GM21515 (cell line): ENCODE measurements at regions not wholly inside any gene's neighbourhood (a gene's known extent, or its start where the extent isn't known, plus 50 kb on each side); places are given as distances from the start of the nearest gene placed in this dataset.
"Not testable (repeated sequence)": the region's sequence is repeated elsewhere in the genome, so short reads cannot be mapped to it uniquely, and the experiment has no call there.

ENCODE experiments used
- ATAC-seq: cut with Tn5 transposase; IDR thresholded peaks from one replicate; pipeline ENCODE4 v1.9.1; 2021; ENCODE audit not compliant: unreplicated experiment

DNA sequence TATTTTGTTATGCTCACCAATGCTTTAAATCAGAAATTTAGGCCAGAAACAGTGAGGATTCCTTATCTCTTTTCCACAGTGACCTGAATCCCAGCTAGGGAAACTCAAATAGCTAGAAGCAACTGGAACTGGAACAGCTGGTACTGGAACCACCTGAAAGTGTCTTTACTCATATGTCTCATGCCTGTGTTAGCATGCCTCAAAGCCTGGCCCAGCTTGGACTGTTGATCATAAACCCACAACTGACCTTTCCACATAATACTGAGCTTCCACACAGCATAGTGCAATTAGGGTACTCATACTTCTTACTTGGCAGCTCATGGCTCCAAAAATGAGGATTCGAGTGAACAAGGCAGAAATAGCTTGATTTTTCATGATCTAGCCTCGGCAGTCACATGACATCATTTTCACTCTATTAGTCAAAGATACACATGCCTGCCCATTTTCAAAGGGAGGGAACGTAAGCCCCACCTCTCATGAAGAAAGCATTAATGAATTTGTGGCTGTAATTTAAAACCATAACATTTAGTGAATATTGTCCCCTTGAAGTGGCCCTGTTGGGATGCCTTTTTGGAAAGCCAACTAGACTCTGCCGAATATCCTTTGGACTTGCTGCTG lies 80.8 kb upstream of the ACSL1 start:
- ATAC-seq: no peak

DNA sequence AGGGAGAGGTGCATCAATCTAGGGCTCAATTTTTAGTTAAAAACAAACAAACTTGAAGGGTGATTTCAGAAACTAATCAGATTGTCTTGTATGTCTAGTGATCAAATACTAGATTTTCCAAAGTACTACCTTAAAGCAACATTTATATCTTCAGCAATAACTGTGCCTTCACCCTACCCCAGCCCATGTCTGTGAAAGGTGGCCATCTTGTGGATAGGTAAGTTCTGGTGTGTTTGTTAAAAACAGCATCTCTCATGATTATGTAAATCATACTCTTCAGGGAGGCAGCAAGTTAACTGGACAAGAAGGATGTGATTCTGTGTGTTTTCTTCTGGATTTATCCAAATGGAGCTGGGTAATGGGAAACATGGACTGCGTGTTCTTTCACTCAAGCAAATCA lies 81.4 kb upstream of the ACSL1 start:
- no peak for ATAC-seq

DNA sequence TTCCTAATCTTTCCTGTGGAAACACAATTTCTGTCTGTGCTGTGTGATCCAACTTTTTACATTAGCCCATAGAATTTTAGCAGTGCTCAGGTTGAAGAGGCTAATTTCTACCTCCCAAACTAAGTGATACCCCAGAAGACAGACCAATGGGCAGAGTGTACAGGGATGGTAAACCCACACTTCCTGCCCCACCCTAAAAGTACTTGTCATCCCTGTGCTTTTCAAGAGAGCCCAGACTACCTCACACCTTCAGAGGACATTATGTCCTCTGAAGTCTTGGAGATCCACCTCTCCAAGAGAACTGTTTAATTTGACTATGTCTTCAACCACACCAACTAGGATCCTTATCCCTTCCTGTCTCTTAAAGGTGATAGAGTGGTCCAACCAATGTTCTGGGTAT lies 82.0 kb upstream of the ACSL1 start:
- ATAC-seq: no peak

DNA sequence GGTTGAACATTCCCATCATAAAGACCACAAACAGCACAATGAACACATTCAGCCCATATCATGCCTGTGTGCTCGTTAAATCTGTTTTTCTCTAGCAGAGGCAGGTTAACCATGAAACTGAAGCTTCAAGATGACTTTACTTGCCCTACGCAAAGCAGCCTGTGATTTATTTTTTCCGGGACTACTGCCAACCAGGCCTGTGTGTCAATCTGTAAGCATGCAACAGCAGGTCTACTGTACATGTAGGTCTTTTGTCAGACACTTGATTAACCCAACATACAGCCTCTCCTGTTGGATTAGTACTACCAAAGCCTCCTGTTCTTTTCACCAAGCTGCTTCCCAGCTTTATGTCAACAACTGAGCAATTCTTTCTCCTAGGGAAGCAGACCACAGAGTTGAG lies 85.5 kb upstream of the ACSL1 start:
- no peak for ATAC-seq

DNA sequence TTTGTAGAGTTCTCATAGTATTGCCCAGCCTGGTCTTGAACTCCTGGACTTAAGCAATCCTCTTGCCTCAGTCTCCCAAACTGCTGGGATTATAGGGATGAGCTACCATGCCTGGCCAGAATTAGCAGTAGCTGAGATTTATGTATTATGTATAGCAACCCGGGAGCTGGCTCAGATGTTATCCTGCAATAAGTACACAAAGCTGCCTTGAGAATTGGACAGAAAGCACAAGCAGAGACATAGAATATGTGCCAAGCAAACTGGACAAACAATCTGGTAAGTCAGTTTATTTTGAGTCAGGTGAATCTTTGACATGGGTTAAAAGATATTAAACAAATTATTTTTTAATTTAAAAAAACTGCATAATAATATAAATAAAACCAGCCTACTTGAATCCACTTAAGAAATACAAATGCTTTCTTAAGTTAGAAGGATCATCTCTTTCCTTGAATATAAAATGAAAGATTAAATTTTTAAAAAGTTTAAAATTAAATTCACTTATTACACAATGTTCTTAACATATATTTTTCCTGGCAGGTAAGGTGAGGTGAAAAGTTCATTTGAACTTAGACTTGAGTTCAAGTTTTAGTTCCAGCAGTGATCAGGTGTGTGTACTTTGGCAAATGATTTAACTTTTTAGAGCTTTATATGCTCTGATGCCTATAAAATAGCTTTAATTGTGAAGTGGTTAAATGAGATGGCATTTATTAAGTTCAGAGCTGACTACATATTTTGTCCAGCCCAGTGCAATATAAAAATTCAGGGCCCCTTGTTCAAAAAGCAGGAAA lies 87.8 kb upstream of the ACSL1 start:
- no peak for ATAC-seq

DNA sequence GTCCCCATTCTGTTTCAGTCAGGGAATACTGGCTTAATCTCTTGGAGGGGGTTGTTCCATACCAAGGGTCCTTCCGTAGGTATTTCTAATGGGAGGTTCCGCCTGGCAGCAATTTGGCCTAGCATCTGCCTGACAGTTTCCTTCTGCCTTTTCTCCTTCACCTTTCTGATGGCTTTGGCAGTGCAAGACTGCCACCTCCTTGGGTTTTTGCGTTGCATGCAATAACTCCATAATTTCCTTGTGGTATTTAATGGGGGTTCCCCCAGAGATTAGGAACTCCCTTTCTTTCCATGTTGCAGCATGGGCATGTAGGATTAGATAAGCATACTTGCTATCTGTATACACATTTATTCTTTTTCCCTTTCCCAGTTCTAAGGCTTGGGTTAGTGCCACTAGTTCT lies 93.0 kb upstream of the ACSL1 start:
- ATAC-seq: not testable (repeated sequence)

DNA sequence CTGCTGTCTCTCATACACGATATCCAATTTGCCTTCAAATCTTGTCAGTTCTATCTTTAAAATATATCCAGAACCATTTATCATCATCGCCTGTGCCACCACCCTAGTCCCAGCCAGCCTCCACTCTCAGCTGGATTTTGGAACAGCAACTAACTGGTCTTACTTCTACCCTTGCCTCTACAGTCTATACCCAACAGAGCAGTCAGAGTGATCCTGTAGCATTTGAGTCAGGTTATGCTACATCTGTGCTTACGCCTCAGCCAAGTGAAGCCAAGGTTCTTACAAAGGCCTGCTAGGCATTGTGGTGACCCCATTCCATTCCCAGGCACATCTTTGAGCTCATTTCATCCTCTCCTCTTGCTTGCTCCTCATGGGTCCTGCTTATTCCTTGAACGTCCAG lies 95.7 kb upstream of the ACSL1 start:
- ATAC-seq: no peak

DNA sequence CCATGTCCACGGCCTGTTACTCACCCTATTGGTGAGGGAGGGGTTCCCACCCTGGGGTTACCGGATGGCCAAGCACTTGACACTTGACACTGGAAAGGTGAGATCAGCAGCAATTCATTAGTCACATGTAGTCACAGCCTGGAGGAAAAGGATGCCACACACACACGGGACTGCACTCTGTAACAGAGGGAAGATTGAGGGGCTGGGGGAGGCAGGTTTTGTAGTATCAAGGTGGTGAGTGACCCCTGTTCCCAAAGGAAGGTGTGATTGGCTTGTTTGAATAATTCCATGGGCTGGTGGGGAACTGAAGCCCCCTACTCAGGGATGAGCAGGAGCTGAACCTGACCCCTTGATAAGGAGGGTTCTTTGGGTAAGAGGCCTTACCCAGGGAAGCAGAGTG lies 96.0 kb upstream of the HELT start:
- ATAC-seq: no peak

DNA sequence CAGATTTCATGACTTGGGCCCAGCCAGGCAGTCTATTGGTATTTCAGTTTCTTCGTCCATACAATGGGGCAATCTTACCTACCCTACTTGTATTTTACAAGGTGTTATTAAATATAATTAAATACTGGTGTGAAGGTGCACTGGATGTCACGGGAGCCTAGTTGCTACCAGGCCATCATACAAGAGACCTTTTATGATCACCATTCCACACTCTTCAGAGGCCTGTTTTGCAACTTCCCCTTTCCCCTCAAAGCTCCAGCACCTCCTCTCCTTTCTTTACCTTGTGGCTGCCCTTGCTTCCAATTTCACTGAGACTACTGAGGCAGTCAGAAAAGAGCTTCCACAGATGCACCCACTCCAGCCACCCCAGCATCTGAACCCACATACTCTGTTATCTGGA lies 93.8 kb upstream of the HELT start:
- ATAC-seq: no peak

DNA sequence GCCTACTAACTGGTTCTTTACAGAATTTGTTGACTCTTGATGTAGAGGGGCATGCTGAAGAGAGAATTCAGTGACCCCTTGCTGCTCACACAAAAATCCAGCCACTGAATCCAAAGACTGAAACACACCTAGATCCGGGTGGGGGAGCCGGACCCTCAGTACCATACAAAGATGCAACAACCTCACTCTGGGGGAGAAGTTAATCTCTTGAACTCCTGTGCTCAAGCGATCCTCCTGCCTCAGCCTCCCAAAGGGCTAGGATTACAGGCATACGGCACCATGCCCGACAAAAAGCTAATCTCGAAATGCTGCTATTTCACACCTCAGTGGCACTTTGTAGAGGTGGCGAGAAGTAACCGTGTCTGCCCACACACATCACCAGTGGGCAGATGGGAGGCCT lies 88.8 kb upstream of the HELT start:
- ATAC-seq: no peak

DNA sequence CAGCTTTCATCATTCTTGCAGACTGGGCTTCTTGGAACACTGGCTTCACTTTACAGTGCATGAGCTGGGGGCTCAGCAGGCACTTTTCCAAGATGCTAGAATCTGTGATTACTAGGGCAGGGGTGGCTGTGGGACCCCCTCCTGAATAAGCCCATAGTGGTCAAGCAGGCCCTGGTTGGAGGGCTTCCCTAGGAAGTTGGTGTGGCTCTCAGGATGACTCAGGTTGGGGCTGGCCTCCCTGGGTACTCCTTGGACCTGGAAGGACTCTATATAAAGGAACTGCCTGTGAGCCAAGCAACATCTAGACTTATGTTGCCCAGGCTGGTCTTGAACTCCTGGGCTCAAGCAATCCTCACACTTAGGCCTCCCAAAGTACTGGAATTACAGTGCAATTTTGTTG lies 88.3 kb upstream of the HELT start:
- ATAC-seq: no peak

DNA sequence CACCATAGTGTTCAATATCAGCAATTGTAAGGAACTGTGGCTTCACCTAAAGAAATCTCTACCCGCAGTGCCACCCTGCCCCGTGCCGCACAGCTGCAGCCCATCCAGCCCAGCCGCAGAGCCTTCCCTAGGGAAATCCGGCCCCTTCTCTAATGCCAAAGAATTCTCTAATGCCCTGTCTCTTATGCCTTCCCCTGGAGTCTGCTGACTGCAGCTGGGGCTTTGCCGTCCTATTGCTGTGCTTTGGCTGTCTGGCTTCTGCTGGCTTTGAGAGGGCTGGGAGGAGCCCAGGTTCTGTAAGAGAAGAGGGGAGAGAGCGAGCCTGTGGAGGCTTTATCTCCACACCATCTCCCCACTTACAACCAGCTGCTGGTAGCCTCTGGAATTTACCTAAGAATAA lies 85.9 kb upstream of the HELT start:
- no peak for ATAC-seq

DNA sequence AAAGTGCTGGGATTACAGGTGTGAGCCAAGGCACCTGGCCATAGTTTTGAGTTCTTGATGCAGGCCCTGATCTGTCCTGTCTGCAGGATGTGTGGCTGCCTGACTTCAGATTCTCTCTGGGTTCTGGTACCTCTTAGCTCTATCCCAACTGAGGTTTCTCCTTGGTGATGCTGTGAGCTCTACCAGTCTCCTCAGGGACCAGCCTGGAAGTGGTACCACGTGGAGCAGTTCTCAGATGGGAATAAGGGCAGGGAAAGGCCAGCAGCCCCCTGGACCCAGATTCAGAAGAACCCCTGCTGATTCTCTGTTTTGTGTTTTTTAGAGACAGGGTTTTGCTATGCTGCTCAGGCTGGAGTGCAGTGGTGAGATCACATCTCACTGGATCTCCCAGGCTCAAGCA lies 85.0 kb upstream of the HELT start:
- ATAC-seq: no peak

DNA sequence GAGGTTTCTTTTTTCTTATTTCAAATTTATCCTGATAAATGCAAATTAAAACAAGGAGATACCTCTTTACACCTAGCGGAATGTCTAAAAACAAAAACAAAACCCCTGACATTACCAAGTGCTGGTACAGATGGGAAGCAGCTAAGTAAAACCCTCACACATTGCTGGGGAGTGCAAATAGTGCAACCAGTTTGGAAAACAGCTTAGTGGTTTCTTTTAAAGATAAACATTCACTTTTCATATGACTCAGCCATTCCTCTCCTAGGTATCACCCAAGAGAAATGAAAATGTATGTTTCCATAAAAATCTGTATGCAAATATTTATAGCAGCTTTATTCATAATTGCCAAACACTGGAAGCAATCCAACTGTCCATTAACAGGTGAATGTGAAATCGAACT lies 84.1 kb upstream of the HELT start:
- ATAC-seq: no peak

DNA sequence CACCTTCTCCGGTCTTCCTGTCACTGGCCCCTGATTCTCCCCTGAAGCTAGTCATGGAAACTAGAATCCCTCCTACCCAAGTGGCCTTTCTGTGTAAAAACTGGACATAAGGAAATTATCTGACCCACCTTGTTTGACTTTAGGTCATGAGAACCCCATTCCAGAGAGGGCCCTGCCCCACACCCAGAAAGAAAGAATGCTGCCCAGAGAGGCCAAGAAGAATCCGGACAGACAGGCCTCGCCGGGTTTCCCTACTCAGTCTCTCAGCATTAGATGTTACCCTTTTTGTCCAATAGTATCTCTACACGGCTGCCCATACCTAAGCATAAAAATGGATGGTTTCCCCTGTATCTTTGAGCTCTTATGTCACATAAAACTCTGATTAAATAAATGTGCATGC lies 83.3 kb upstream of the HELT start:
- no peak for ATAC-seq

DNA sequence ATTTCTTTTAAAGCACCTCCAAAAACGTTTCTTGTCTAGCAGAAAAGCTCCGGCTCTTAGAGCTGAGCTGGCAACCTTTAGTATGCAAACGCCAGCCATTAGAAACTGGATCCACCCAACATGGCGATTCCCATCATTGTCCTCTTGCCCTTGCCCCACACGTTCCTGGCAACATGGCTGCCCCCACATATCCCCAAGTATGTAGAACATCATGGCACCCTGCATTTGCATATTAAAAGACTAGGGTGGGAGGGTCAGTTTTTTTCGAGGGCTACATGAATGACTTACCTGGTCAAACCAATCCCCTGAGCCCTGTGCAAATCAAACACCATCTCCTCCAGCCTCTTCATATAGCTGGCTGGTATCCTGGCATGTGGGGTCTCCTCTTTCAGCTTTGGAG lies 82.2 kb upstream of the HELT start:
- no peak for ATAC-seq

DNA sequence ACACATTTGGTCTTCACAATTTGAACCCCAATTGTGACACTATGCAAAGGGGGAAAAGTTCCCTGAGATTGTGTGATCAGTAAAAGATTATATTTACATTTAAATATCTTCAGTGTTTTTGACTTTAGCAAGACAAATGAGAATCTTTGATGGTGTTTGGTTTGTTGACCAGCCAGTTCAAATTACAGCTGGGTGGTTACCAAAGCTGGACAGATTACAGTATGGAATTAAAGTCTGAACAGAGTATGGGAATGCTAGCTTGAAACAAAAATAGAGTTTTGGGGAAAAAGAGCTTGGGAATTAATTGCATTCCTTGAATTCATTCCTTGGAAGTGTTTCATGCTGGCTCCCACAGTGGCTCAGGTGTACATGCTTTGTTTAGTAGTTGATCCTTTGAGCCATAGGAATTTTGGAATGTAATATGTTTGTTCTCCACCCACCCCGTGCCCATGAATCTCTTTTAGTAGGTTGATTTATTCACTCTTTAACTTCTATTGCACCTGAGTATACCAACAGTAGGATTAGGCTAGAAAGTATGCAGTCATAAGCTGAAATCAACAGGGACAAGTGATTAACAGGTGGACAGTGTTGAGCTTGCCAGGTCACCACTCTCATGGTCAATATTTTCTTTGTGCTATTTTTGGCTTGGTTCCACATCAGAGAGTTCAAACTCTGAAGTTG lies 81.1 kb upstream of the HELT start:
- ATAC-seq: no peak

DNA sequence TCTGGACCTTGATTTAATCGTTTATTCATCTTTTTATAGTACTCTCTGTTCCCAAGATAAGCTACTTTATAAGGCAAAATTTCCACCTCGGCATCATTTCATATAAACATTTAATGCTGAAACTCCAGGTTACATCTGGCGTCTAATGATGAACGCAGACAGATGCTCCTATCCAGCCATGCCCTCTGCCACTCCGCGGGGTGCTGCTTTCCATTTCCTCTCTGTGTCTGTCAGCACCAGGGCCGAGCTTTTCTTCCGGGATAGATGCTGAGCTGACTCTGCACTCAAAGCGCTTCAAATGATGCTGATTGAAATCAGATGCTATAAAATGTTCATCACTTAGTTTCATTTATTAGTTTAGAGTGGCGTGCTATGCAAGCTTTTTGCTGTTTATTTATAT lies 80.5 kb upstream of the HELT start:
- ATAC-seq: no peak

DNA sequence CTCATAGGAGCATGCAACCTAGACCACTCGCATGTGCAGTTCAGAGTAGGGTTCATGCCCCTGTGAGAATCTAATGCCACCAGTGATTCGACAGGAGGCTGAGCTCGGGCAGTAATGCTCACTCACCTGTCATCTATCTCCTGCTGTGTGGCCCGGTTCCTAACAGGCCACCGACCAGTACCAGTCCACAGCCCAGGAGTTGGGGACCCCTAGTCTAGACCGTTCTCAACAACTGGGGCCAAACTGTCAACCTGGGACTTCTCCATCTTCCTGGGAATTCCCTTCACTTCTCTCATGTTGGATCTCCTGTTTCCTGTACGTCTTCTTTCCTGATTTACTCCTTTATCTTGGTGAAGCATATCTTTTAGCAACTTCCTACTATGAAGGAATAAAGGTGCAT lies 79.4 kb upstream of the HELT start:
- ATAC-seq: no peak

DNA sequence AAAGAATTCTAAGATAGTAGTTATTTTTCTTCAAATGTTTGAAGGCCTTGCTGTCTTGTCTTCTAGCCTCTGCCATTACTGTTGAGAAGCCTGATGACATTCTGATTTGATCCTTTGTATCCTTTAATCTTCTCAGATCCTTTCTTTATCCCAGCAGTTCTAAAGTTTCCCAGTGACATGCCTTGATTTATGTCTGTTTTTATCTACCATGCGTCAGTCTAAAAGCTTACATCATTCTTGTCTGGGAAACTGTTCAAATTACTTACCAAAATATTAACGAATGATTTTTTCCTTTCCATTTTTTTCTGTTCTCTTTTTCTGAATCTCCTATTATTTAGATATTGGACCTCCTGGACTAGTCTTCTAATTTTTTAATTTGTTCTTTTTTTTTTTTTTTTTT lies 78.3 kb upstream of the HELT start:
- no peak for ATAC-seq

DNA sequence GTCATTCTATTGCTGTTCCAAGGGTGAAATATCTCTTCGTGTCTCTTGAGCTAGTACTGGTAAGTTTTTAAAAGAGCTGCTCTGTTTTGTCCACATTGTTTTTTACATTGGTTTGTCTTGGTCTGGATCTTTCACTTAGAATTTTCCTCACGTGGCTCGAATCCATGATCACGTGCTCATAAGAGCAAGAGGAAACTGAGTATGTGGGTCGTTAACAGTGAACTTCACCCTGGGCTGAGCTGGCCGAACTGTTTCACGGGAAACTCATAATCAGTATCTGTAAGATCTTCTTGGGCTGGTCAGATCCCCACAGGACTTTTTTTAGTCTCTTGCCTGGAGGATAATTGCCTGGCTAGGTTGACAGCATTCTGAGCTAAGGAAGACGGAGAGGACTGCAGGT lies 77.8 kb upstream of the HELT start:
- no peak for ATAC-seq

DNA sequence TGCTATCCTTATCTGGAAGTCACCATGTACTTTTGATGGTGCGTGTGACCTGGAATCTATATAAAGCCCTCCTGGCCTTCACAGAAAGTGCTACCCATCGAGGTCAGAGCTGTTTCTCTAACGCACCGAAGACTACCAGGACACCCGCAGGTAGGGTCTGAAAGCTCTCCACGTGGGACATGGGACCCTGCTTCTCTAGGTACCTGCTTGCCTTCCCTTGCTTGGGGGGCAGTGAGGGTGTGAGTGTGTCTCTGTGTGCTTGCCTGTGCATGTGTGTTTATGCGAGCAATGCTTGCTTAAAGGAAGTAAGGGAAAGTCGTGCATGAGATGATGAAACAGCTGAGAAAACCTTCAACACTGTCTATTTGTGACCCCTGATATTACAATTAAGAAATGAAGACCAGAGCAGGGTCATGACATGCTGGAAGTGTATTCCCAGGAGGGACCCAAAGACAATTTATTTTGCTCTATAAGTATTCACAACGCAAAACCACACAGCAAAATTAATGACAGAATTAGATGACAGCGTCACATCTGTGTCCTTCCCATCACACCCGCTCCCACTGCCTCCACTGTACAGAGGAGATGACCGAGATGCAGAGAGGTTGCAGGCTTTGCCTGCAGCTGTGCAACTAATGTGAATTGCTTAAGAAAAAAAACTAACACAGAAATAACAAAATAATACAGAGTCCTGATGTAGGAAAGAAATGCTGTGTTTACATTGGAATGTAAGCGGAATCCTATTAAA lies 76.4 kb upstream of the HELT start:
- ATAC-seq: no peak
